LNCaP clone FGC (cell line): ENCODE measurements at regions not wholly inside any gene's neighbourhood (a gene's known extent, or its start where the extent isn't known, plus 50 kb on each side); places are given as distances from the start of the nearest gene placed in this dataset.

Experiments used
- DNase-seq: peaks from one replicate; pipeline ENCODE4 v3.0.0-alpha.2; 2011; ENCODE audit warnings: low read depth
- H3K4me3 ChIP-seq: 2 replicates; pipeline ENCODE4 v1.5.1; 2011; ENCODE audit warnings: mild to moderate bottlenecking, low read depth, low read length, control low read depth
- TF ChIP-seq, protein P1 (sequence below): IDR thresholded peaks from 2 replicates; pipeline ENCODE4 v1.5.1; 2012; ENCODE audit warnings: mild to moderate bottlenecking; ENCODE audit not compliant: control insufficient read depth, insufficient read depth; ENCODE audit errors: extremely low read depth

DNA sequence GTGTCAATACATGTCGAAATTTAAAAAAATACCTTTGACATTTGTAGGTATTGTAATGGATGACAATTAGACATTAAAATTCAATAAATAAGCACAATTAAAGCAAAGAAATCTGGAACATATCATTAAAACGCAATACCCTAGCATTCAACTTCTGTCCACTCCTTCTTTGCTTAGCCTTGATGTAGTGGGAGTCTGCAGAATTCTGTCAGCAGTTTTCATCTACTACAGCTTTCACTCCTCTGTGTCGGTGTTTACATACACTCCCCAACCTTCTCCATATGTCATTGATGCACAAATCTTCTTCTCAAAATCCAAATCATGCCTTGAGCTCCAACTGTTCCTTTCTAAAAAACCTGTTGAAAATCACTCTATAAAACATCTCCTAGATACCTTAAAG is 1380.6 kb downstream of the DSC3 start:
- no peak for DNase-seq
- H3K4me3 ChIP-seq: no peak overlapping the region
- TF ChIP-seq, protein P1, sequence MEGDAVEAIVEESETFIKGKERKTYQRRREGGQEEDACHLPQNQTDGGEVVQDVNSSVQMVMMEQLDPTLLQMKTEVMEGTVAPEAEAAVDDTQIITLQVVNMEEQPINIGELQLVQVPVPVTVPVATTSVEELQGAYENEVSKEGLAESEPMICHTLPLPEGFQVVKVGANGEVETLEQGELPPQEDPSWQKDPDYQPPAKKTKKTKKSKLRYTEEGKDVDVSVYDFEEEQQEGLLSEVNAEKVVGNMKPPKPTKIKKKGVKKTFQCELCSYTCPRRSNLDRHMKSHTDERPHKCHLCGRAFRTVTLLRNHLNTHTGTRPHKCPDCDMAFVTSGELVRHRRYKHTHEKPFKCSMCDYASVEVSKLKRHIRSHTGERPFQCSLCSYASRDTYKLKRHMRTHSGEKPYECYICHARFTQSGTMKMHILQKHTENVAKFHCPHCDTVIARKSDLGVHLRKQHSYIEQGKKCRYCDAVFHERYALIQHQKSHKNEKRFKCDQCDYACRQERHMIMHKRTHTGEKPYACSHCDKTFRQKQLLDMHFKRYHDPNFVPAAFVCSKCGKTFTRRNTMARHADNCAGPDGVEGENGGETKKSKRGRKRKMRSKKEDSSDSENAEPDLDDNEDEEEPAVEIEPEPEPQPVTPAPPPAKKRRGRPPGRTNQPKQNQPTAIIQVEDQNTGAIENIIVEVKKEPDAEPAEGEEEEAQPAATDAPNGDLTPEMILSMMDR: no peak

GRCh38 chr18:29660777-29661176 is 1381.8 kb downstream of the DSC3 start:
- no peak overlapping the region for H3K4me3 ChIP-seq
- TF ChIP-seq, protein P1: no peak

DNA sequence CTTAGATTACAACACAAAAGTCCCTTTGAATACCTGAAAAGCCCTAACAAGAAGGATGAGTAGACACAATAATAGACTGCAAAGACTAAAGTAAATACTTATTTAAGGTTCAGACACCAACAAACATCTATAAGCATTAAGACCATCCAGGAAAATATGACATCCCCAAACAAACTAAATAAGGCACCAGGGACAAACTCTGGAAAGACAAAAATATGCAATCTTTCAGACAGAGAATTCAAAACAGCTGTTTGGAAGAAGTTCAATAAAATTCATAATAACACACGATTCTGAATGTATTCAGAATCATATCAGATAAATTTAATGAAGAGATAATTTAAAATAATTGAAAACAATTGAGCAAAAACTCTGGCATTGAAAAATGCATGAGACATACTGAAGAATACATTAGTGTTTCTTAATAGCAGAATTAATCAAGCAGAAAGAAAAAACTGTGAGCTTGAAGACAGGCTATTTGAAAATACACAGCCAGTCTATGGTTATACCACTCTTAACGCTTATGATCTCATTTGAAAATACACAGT is 1388.8 kb downstream of the DSC3 start:
- TF ChIP-seq, protein P1: no peak
- no peak overlapping the region for H3K4me3 ChIP-seq
- DNase-seq: no peak

More at GRCh38 chr18:29660777-29661176, 1381.8 kb downstream of the DSC3 start:
- DNase-seq: no peak

GRCh38 chr18:29652797-29653196 is 1389.7 kb downstream of the DSC3 start:
- no peak overlapping the region for H3K4me3 ChIP-seq
- no peak for DNase-seq
- TF ChIP-seq, protein P1: no peak

DNA sequence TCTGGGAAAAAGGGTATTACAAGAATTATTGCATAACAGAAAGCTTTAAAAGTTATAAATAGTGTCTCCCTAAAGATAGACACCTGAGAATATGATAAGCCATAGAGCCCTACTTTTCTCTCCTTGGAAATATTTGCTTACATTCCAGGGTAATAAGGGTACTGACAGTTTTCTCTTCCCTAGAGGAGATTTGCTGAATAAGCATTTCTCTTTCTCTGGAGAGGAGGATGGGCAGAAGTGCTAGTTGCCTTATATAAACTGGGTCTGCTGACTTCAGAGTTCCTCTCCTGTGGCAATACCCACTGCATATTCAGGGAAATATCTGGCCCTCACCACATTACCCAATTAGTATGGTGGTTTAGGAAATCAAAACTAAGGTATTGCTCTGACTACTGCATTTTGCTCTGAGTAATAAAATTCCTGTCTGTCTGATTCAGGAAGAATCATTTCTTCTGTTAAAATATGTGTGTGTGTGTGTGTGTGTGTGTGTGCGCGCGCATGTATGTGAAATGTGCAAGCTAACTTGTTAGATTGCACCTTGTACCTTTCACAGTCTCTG is 1391.3 kb downstream of the DSC3 start:
- TF ChIP-seq, protein P1: no peak

GRCh38 chr18:29648891-29649290 is 1393.7 kb downstream of the DSC3 start:
- no peak overlapping the region for H3K4me3 ChIP-seq
- TF ChIP-seq, protein P1: no peak
- DNase-seq: no peak

More for the DNA sequence above, 1391.3 kb downstream of the DSC3 start:
- H3K4me3 ChIP-seq: no peak overlapping the region
- no peak for DNase-seq

DNA sequence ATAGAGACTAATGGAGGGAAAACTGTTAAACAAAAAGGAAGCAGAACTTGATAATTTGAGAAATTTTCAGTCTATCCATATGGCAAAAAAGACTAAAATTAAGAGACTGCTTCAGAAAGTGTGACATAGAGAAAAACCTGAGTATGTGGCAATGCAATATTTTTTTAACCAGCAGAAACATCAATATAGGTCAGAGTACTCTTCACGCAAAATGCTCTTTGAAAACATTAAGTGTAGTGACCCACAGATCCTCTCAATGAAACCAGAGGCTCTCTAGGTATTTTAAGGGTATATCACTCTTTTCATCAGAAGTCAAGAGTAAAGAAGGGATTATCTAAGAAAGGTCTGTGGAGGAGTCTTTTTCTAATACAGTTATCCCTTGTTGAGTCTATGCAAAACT is 1394.8 kb downstream of the DSC3 start:
- no peak for DNase-seq
- TF ChIP-seq, protein P1: no peak
- H3K4me3 ChIP-seq: no peak overlapping the region
